ENCODE measurements at regions not wholly inside any gene's neighbourhood (a gene's known extent, or its start where the extent isn't known, plus 50 kb on each side); places are given as distances from the start of the nearest gene placed in this dataset.

- Histone ChIP-seq H3K4me3 (peak overlapping the region; percentile 23 to 34), H3K36me3 (no peaks in the 10 kb centered on the region), H3K4me1 (peaks cover 6% of the 10 kb centered on the region), H3K27ac (no peak overlapping the region), H3K27me3 (no peaks in the 10 kb centered on the region), H3K9me3 (no peaks in the 10 kb centered on the region)
- intact Hi-C loops (cut with DNase I): no loop called here
- no peak for TF ChIP-seq POLR2AphosphoS5 (IDR thresholded peaks at IDR 0.05; ENCODE audit: insufficient read depth in 1 of 2, low read depth in 1 of 2)
- TF ChIP-seq POLR2A (IDR thresholded peaks at IDR 0.05): no peak
- no peak for TF ChIP-seq CTCF (IDR thresholded peaks at IDR 0.05)
- peak; percentile 70 to 90 for DNase-seq (ENCODE audit: extremely low spot score in 2 of 2)
These were observed 182.2 kb downstream of the SMAD2 start for GRCh38 chr18:47748093-47748796.

GRCh38 chr18:47747260-47747795 is 183.1 kb downstream of the SMAD2 start:
- no peak for TF ChIP-seq POLR2A (IDR thresholded peaks at IDR 0.05)
- TF ChIP-seq CTCF (IDR thresholded peaks at IDR 0.05): no peak
- no peak for TF ChIP-seq POLR2AphosphoS5 (IDR thresholded peaks at IDR 0.05; ENCODE audit: insufficient read depth in 1 of 2, low read depth in 1 of 2)
- Histone ChIP-seq H3K36me3 (no peaks in the 10 kb centered on the region), H3K27me3 (no peaks in the 10 kb centered on the region), H3K4me3 (no peak overlapping the region), H3K4me1 (peaks cover 6% of the 10 kb centered on the region), H3K27ac (no peak overlapping the region), H3K9me3 (no peaks in the 10 kb centered on the region)
- intact Hi-C loops (cut with DNase I): no loop called here
- DNase-seq (ENCODE audit: extremely low spot score in 2 of 2): peak in 1 of 2 donors; percentile 81

- Histone ChIP-seq H3K27me3 (no peaks in the 10 kb centered on the region), H3K4me1 (peaks cover 6% of the 10 kb centered on the region), H3K9me3 (no peaks in the 10 kb centered on the region), H3K27ac (no peak overlapping the region), H3K36me3 (no peaks in the 10 kb centered on the region), H3K4me3 (no peak overlapping the region)
- TF ChIP-seq POLR2AphosphoS5 (IDR thresholded peaks at IDR 0.05; ENCODE audit: insufficient read depth in 1 of 2, low read depth in 1 of 2) (no peak), POLR2A (IDR thresholded peaks at IDR 0.05) (no peak), CTCF (IDR thresholded peaks at IDR 0.05) (no peak)
- peak in 1 of 2 donors; percentile 69 for DNase-seq (ENCODE audit: extremely low spot score in 2 of 2)
- intact Hi-C loops (cut with DNase I): no loop called here
These were observed 183.8 kb downstream of the SMAD2 start for GRCh38 chr18:47746615-47747014.

- no peak overlapping the region for H3K27ac ChIP-seq
- intact Hi-C loops (cut with DNase I): no loop called here
- H3K27me3 ChIP-seq: no peaks in the 10 kb centered on the region
- no peak for TF ChIP-seq POLR2A (IDR thresholded peaks at IDR 0.05)
- no peak for TF ChIP-seq POLR2AphosphoS5 (IDR thresholded peaks at IDR 0.05; ENCODE audit: insufficient read depth in 1 of 2, low read depth in 1 of 2)
- TF ChIP-seq CTCF (IDR thresholded peaks at IDR 0.05): no peak
- no peaks in the 10 kb centered on the region for H3K36me3 ChIP-seq
- H3K4me3 ChIP-seq: no peak overlapping the region
- DNase-seq (ENCODE audit: extremely low spot score in 2 of 2): peak; percentile 46 to 58
- H3K4me1 ChIP-seq: peaks cover 6% of the 10 kb centered on the region
- H3K9me3 ChIP-seq: no peaks in the 10 kb centered on the region
These were observed 185.2 kb downstream of the SMAD2 start for GRCh38 chr18:47745227-47745626.

GRCh38 chr18:47737956-47738355 is 192.5 kb downstream of the SMAD2 start:
- H3K36me3 ChIP-seq: no peaks in the 10 kb centered on the region
- no peak overlapping the region for H3K27ac ChIP-seq
- DNase-seq (ENCODE audit: extremely low spot score in 2 of 2): peak; percentile 44 to 74
- H3K9me3 ChIP-seq: no peaks in the 10 kb centered on the region
- TF ChIP-seq CTCF (IDR thresholded peaks at IDR 0.05): no peak
- TF ChIP-seq POLR2A (IDR thresholded peaks at IDR 0.05): no peak
- no peak for TF ChIP-seq POLR2AphosphoS5 (IDR thresholded peaks at IDR 0.05; ENCODE audit: insufficient read depth in 1 of 2, low read depth in 1 of 2)
- H3K4me3 ChIP-seq: no peak overlapping the region
- no peaks in the 10 kb centered on the region for H3K27me3 ChIP-seq
- no peaks in the 10 kb centered on the region for H3K4me1 ChIP-seq
- intact Hi-C loops (cut with DNase I): no loop called here

Data from vagina (tissue), 2 donors.